ENCODE measurements at regions not wholly inside any gene's neighbourhood (a gene's known extent, or its start where the extent isn't known, plus 50 kb on each side); places are given as distances from the start of the nearest gene placed in this dataset.

GRCh38 chr9:99694393-99694792 is 127.3 kb upstream of the NR4A3 start:
- in situ Hi-C loops (cut with HindIII; ENCODE audit: low sequenced_read_pairs) = no loop called here
- no peak for DNase-seq (ENCODE audit: low spot score)

DNA sequence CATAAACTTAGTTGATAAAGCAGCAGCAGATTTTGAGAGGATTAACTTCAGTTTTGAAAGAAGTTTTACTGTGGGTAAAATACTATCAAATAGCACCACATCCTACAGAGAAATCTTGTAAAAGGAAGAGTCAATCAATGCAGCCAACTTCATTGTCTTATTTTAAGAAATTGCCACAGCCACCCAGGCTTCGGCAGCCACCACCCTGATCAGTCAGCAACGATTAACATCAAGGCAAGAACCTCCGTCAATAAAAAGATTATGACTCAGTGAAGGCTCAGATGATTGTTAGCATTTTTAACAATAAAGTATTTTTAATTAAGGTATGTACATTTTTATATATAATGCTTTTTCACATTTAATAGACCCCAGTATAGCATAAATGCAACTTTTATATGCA is 122.3 kb upstream of the NR4A3 start:
- DNase-seq (ENCODE audit: low spot score) = no peak
- in situ Hi-C loops (cut with HindIII; ENCODE audit: low sequenced_read_pairs) = no loop called here

DNA sequence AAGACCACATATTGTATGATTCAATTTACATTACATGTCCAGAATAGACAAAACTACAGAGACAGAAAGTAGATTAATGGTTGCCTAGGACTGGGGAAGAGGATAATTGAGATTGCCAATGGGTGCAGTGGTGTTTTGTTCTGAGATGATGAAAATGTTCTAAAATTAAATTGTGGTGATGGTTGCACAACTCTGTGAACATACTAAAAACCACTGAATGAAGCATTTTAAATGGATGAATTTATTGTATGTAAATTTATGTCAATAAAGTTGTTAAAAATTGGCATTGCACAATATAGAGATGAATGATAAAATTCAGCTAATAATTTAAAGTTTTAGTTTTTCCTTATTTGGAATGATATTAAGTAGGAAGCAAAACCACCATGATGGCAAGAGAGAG is 109.5 kb upstream of the NR4A3 start:
- DNase-seq (ENCODE audit: low spot score) = no peak

GRCh38 chr9:99713838-99714306 is 107.8 kb upstream of the NR4A3 start:
- in situ Hi-C loops (cut with HindIII; ENCODE audit: low sequenced_read_pairs) = no loop called here
- no peak for DNase-seq (ENCODE audit: low spot score)

More for the DNA sequence above, 109.5 kb upstream of the NR4A3 start:
- in situ Hi-C loops (cut with HindIII; ENCODE audit: low sequenced_read_pairs) = no loop called here

DNA sequence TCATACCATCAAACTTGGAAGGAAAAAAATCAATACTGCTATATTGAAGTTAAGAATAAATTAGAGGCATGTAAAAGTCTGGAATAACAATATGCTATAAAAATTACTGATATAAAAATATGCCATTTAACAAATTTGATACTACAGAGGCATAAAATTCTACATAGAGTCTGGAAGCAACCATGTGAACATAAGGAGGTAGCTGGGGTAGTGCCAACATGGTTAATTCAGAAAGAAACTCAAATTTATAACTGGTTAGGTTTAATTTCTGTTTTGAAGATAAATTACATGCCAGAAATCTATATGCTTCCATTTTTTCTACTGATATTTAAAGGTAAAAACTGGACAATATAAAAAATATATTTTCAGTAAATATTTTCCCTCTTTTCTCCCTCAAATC is 103.1 kb upstream of the NR4A3 start:
- in situ Hi-C loops (cut with HindIII; ENCODE audit: low sequenced_read_pairs) = no loop called here
- no peak for DNase-seq (ENCODE audit: low spot score)

DNA sequence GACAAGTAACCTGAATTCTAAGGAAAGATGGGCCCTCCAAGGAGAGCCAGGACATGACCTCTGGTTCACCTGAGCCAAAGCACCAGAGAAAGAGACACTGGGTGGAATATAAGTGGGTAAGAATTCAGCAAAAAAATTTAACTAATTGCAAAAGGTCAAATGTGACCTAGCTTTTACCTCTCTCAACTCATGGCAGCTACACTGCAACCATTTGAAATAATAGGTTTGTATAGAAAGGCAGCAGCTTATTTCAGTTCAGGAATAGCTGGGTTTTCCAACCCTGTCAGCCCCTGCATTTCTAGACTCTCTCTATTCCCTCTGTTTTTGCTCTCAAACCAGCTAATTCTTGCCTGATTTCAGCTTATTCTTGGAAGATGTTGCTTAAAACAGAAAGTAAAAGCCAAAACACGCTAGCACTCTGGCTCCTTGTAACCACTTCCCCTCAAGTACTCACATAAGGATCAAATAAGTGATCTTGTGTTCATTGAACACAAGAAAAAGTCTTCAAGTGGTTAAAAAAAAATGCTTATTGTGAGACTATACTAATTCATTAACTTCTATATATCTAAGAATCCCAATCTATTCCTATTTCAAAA is 101.1 kb upstream of the NR4A3 start:
- in situ Hi-C loops (cut with HindIII; ENCODE audit: low sequenced_read_pairs) = no loop called here
- no peak for DNase-seq (ENCODE audit: low spot score)

DNA sequence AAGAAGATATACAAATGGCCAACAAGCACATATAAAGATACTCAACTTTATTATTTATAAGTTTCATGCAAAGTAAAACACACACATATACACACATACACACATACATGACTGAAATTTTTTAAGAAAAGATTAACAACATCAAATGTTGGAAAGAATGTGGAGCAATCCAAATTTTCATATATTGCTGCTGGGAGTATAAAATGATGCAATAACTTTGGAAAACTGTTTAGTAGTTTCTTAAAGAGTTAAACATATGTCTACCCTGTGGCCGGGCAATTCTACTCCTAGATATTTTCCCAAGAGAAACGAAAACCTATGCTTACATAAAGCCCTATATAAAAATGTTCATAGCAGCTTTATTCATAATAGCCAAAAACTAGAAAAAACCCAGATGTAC is 99.8 kb upstream of the NR4A3 start:
- in situ Hi-C loops (cut with HindIII; ENCODE audit: low sequenced_read_pairs) = no loop called here

GRCh38 chr9:99722877-99723276 is 98.8 kb upstream of the NR4A3 start:
- in situ Hi-C loops (cut with HindIII; ENCODE audit: low sequenced_read_pairs) = no loop called here
- no peak for DNase-seq (ENCODE audit: low spot score)

More for the DNA sequence above, 99.8 kb upstream of the NR4A3 start:
- DNase-seq (ENCODE audit: low spot score) = no peak

DNA sequence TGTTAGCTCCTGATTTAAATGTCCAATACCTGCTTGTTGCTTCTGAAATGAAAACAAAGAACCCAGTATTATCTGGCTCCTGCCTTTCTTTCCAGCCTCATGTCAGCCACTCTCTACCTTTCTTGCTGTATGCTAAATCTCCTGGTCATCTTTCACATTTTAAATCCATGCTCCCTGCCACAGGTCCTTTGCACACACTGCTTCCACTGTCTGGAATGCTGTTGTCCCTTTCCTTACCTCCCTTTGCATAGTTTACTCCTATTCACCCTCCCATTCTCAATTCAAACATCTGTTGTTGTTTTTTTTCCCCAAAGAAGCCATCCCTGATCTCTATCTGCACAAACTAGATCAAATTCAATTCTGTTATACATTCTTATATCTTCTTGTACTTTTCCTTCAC is 97.0 kb upstream of the NR4A3 start:
- in situ Hi-C loops (cut with HindIII; ENCODE audit: low sequenced_read_pairs) = no loop called here
- no peak for DNase-seq (ENCODE audit: low spot score)

DNA sequence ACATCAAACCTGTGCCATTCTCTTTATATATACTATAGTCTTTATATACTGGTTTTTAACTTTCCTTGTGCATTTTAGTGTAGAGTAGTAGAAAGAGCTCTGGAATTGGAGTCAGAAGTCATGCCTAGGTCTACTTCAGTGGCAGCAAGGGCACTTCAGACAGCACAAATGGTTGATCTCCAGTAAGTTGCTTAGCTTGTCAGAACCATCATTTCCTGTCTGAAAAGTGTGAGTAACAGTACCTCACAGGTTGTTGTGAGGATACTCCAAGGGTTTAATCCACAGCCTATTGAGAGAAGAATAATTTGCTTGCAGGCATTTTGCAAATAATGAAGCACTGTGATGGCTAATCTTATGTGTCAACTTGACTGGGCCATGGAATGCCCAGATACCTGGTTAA is 95.8 kb upstream of the NR4A3 start:
- no peak for DNase-seq (ENCODE audit: low spot score)
- in situ Hi-C loops (cut with HindIII; ENCODE audit: low sequenced_read_pairs) = no loop called here

GRCh38 chr9:99726758-99727157 is 94.9 kb upstream of the NR4A3 start:
- DNase-seq (ENCODE audit: low spot score) = no peak

DNA sequence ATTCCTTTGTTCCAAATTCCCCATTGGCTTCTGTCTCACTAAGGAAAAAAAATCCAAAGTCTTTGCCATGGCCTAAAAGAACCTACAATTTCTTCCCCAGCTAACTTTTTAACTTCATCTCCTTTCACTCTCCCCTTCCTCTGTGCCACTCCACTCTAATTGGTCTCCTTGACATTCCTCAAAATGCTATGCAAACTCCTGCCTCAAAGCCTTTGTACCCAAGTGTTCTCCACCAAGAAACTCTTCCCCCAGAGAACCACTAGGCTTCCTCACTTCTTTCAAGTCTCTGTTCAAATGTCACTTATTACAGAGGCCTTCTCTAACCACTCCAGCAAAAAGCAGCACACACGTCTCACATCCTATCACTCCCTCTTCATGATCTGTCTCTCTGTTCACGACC is 91.6 kb upstream of the NR4A3 start:
- in situ Hi-C loops (cut with HindIII; ENCODE audit: low sequenced_read_pairs) = no loop called here
- no peak for DNase-seq (ENCODE audit: low spot score)

More at GRCh38 chr9:99726758-99727157, 94.9 kb upstream of the NR4A3 start:
- in situ Hi-C loops (cut with HindIII; ENCODE audit: low sequenced_read_pairs) = no loop called here

DNA sequence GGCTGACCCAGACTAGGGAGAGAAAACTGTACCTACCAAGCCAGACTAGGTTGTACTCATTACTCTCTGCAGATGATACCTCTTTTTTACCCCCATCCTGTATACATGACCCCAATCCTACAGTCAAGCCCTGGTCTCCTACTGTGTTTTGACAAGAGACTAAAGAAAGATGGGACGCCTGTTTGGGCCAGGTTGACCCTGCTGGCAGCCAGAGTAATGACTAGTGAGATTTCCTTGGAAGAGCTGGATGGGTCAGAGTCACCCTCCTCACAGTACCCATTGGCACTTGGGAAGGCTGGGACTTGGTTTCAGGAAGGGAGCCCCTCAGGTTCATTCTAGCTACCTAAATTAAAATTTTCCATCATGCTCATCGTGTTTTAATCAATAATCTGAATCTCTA is 89.7 kb upstream of the NR4A3 start:
- DNase-seq (ENCODE audit: low spot score) = no peak
- in situ Hi-C loops (cut with HindIII; ENCODE audit: low sequenced_read_pairs) = no loop called here

GRCh38 chr9:99732715-99733114 is 89.0 kb upstream of the NR4A3 start:
- in situ Hi-C loops (cut with HindIII; ENCODE audit: low sequenced_read_pairs) = no loop called here
- no peak for DNase-seq (ENCODE audit: low spot score)

GRCh38 chr9:99735041-99735440 is 86.6 kb upstream of the NR4A3 start:
- DNase-seq (ENCODE audit: low spot score) = no peak
- in situ Hi-C loops (cut with HindIII; ENCODE audit: low sequenced_read_pairs) = no loop called here

DNA sequence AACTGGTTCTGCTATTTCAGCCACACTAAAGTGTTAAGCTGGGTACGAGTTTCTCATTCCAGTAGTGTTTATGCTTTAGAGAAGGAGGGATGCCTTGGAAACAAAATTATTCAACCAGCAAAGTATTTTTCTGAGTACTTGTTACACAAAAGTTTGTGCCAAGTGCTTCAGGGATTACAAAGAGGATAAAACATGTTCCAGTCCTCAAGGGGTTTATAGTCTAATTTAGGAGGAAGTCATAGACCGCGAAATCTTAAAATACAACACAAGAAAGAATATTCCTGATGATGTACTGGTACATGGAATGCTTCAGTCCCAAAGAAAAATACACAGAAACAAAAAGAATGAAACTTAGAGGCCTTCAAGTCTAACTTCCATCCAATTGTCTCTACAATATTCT is 85.4 kb upstream of the NR4A3 start:
- DNase-seq (ENCODE audit: low spot score) = no peak
- in situ Hi-C loops (cut with HindIII; ENCODE audit: low sequenced_read_pairs) = no loop called here

DNA sequence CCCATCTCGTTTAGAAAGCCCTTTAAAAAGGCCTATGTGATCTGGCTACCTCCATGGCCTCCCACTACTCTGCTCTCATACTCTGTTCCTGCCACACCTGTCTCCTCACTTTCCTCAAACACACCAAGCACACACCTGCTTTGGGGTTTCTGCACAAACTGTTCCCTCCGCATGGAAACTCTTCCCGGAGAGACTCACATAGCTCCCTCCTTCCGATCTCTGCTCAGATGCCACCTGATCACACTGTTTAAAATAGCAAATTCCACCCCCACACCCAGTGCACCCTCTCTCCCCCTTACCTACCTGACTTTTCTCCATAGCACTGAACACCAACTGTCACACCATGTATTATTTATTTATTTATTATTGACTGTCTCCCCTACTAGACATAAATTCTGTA is 84.0 kb upstream of the NR4A3 start:
- in situ Hi-C loops (cut with HindIII; ENCODE audit: low sequenced_read_pairs) = no loop called here
- no peak for DNase-seq (ENCODE audit: low spot score)

- in situ Hi-C loops (cut with HindIII; ENCODE audit: low sequenced_read_pairs) = no loop called here
Observed at GRCh38 chr9:99743006-99743405, 78.7 kb upstream of the NR4A3 start.

GRCh38 chr9:99743455-99743854 is 78.2 kb upstream of the NR4A3 start:
- in situ Hi-C loops (cut with HindIII; ENCODE audit: low sequenced_read_pairs) = no loop called here
- no peak for DNase-seq (ENCODE audit: low spot score)

More at GRCh38 chr9:99743006-99743405, 78.7 kb upstream of the NR4A3 start:
- DNase-seq (ENCODE audit: low spot score) = no peak

DNA sequence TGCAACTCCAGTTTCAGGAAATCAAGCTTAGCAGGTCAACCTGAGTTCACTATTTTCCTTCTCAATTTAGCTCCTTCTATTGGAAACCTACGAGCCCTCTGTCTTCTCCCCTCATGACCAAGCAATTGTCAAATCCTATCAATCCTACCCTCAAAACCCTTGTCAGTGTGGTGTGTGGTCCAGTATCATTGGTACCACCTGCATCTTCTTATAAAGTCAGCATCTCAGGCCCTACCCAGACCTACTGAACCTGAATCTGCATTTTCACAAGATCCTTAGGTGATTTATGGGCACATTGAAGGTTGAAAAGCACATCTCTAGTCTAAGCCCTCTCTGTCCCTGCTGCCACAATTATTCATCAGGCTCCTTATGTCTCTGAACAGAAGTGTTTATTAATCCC is 77.6 kb upstream of the NR4A3 start:
- in situ Hi-C loops (cut with HindIII; ENCODE audit: low sequenced_read_pairs) = no loop called here
- DNase-seq (ENCODE audit: low spot score) = no peak

- in situ Hi-C loops (cut with HindIII; ENCODE audit: low sequenced_read_pairs) = no loop called here
- DNase-seq (ENCODE audit: low spot score) = no peak
Observed at GRCh38 chr9:99745085-99745484, 76.6 kb upstream of the NR4A3 start.

- in situ Hi-C loops (cut with HindIII; ENCODE audit: low sequenced_read_pairs) = no loop called here
- no peak for DNase-seq (ENCODE audit: low spot score)
Observed at GRCh38 chr9:99746406-99746805, 75.3 kb upstream of the NR4A3 start.

Measured in G401 (cell line).